ENCODE measurements at regions not wholly inside any gene's neighbourhood (a gene's known extent, or its start where the extent isn't known, plus 50 kb on each side); places are given as distances from the start of the nearest gene placed in this dataset.

DNA sequence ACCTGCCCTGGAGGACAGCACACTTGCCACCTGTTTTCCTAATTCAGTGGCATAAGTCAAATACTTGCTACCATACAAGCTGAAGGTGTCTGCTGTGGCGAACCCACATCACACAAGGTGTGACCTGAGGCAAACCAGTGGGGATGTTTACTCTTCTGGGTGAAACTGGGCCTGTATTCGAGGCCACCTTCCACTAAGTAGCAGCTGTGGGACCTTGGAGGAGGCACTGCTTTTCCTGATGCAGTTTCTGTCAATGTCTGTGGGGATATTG, 927.4 kb downstream of the BRD1 start:
- TF ChIP-seq, protein P1, sequence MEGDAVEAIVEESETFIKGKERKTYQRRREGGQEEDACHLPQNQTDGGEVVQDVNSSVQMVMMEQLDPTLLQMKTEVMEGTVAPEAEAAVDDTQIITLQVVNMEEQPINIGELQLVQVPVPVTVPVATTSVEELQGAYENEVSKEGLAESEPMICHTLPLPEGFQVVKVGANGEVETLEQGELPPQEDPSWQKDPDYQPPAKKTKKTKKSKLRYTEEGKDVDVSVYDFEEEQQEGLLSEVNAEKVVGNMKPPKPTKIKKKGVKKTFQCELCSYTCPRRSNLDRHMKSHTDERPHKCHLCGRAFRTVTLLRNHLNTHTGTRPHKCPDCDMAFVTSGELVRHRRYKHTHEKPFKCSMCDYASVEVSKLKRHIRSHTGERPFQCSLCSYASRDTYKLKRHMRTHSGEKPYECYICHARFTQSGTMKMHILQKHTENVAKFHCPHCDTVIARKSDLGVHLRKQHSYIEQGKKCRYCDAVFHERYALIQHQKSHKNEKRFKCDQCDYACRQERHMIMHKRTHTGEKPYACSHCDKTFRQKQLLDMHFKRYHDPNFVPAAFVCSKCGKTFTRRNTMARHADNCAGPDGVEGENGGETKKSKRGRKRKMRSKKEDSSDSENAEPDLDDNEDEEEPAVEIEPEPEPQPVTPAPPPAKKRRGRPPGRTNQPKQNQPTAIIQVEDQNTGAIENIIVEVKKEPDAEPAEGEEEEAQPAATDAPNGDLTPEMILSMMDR (IDR thresholded peaks at IDR 0.05): no peak
- no peak for TF ChIP-seq POLR2AphosphoS5 (IDR thresholded peaks at IDR 0.05; ENCODE audit: low read depth, low read length)
- TF ChIP-seq TCF7L2 (IDR thresholded peaks at IDR 0.05; ENCODE audit: low read depth, low read length): no peak
- TF ChIP-seq, protein P2, sequence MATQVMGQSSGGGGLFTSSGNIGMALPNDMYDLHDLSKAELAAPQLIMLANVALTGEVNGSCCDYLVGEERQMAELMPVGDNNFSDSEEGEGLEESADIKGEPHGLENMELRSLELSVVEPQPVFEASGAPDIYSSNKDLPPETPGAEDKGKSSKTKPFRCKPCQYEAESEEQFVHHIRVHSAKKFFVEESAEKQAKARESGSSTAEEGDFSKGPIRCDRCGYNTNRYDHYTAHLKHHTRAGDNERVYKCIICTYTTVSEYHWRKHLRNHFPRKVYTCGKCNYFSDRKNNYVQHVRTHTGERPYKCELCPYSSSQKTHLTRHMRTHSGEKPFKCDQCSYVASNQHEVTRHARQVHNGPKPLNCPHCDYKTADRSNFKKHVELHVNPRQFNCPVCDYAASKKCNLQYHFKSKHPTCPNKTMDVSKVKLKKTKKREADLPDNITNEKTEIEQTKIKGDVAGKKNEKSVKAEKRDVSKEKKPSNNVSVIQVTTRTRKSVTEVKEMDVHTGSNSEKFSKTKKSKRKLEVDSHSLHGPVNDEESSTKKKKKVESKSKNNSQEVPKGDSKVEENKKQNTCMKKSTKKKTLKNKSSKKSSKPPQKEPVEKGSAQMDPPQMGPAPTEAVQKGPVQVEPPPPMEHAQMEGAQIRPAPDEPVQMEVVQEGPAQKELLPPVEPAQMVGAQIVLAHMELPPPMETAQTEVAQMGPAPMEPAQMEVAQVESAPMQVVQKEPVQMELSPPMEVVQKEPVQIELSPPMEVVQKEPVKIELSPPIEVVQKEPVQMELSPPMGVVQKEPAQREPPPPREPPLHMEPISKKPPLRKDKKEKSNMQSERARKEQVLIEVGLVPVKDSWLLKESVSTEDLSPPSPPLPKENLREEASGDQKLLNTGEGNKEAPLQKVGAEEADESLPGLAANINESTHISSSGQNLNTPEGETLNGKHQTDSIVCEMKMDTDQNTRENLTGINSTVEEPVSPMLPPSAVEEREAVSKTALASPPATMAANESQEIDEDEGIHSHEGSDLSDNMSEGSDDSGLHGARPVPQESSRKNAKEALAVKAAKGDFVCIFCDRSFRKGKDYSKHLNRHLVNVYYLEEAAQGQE (IDR thresholded peaks at IDR 0.05; ENCODE audit: insufficient read depth in 1 of 2, low read depth in 2 of 2, low read length in 1 of 2): no peak

All from Panc1 (cell line).